Gastroesophageal sphincter (tissue), 3 donors: ENCODE measurements at regions not wholly inside any gene's neighbourhood (a gene's known extent, or its start where the extent isn't known, plus 50 kb on each side); places are given as distances from the start of the nearest gene placed in this dataset.

Experiments used
- CTCF ChIP-seq, 4 experiments: fragments of 200-600 bp in 2 of 4; fragments of 450-650 bp in 2 of 4; sonication (generic) in 1 of 4; IDR thresholded peaks; one replicate each; pipeline ENCODE4 v1.5.1; 2017 to 2019; ENCODE audit warnings: antibody characterized with exemption in 4 of 4, mild to moderate bottlenecking in 2 of 4, moderate library complexity in 2 of 4
- POLR2AphosphoS5 ChIP-seq: sonication (generic); formaldehyde crosslinking; IDR thresholded peaks from one replicate; pipeline ENCODE4 v1.6.1; 2017; ENCODE audit warnings: antibody characterized with exemption

- TF ChIP-seq CTCF (IDR thresholded peaks at IDR 0.05): no peak
- no peak for TF ChIP-seq POLR2AphosphoS5
Measured at GRCh38 chr22:35160268-35160667, 94.3 kb downstream of the ISX start.
